GM23248 (cell line): ENCODE measurements at regions not wholly inside any gene's neighbourhood (a gene's known extent, or its start where the extent isn't known, plus 50 kb on each side); places are given as distances from the start of the nearest gene placed in this dataset.

Experiments
- EZH2 ChIP-seq: fragments of 200-600 bp; sonication (generic); IDR thresholded peaks from 2 replicates; pipeline ENCODE4 v1.6.1; 2018; ENCODE audit warnings: antibody characterized with exemption, mild to moderate bottlenecking; ENCODE audit not compliant: insufficient read depth, poor library complexity, severe bottlenecking
- EZH2phosphoT487 ChIP-seq: fragments of 200-600 bp; sonication (generic); IDR thresholded peaks from 2 replicates; pipeline ENCODE4 v1.6.1; 2018; ENCODE audit warnings: antibody characterized with exemption, moderate library complexity, mild to moderate bottlenecking, low read depth; ENCODE audit not compliant: insufficient read depth

- no peak for TF ChIP-seq EZH2phosphoT487
- no peak for TF ChIP-seq EZH2
Measured at GRCh38 chr2:54392555-54393324, 63.4 kb upstream of the SPTBN1 start.
